ENCODE measurements at regions not wholly inside any gene's neighbourhood (a gene's known extent, or its start where the extent isn't known, plus 50 kb on each side); places are given as distances from the start of the nearest gene placed in this dataset.

- no peak overlapping the region for H3K4me3 ChIP-seq (ENCODE audit: low read depth, low read length)
- no peak for TF ChIP-seq CTCF (IDR thresholded peaks at IDR 0.05; ENCODE audit: insufficient read depth, low read length)
- DNase-seq (ENCODE audit: low read depth), result no peak
Measured at GRCh38 chr6:170010665-170011203, 259.3 kb downstream of the ERMARD start.

GRCh38 chr6:170008294-170008785, 256.9 kb downstream of the ERMARD start:
- TF ChIP-seq CTCF (IDR thresholded peaks at IDR 0.05; ENCODE audit: insufficient read depth, low read length), result no peak
- DNase-seq (ENCODE audit: low read depth), result no peak
- no peak overlapping the region for H3K4me3 ChIP-seq (ENCODE audit: low read depth, low read length)

GRCh38 chr6:170007468-170008293, 256.3 kb downstream of the ERMARD start:
- H3K4me3 ChIP-seq (ENCODE audit: low read depth, low read length), result no peak overlapping the region
- DNase-seq (ENCODE audit: low read depth), result no peak
- no peak for TF ChIP-seq CTCF (IDR thresholded peaks at IDR 0.05; ENCODE audit: insufficient read depth, low read length)

GRCh38 chr6:170006900-170007467, 255.6 kb downstream of the ERMARD start:
- no peak for DNase-seq (ENCODE audit: low read depth)
- H3K4me3 ChIP-seq (ENCODE audit: low read depth, low read length), result no peak overlapping the region
- no peak for TF ChIP-seq CTCF (IDR thresholded peaks at IDR 0.05; ENCODE audit: insufficient read depth, low read length)

GRCh38 chr6:170006071-170006899, 254.9 kb downstream of the ERMARD start:
- no peak for DNase-seq (ENCODE audit: low read depth)
- no peak for TF ChIP-seq CTCF (IDR thresholded peaks at IDR 0.05; ENCODE audit: insufficient read depth, low read length)
- no peak overlapping the region for H3K4me3 ChIP-seq (ENCODE audit: low read depth, low read length)

GRCh38 chr6:170005665-170006064, 254.2 kb downstream of the ERMARD start:
- no peak overlapping the region for H3K4me3 ChIP-seq (ENCODE audit: low read depth, low read length)
- no peak for DNase-seq (ENCODE audit: low read depth)
- TF ChIP-seq CTCF (IDR thresholded peaks at IDR 0.05; ENCODE audit: insufficient read depth, low read length), result no peak
